Neuronal stem cell (in vitro differentiated cells): ENCODE measurements at regions not wholly inside any gene's neighbourhood (a gene's known extent, or its start where the extent isn't known, plus 50 kb on each side); places are given as distances from the start of the nearest gene placed in this dataset.

Source experiments
- DNase-seq: peaks from one replicate; pipeline ENCODE4 v3.0.0-alpha.2; 2013; ENCODE audit warnings: low spot score
- H2AFZ ChIP-seq: one replicate; pipeline ENCODE4 v1.6.1; 2013; ENCODE audit warnings: mild to moderate bottlenecking, low read length, inconsistent platforms
- H2AK5ac ChIP-seq: 2 replicates; pipeline ENCODE4 v1.6.1; 2013; ENCODE audit warnings: low read depth, mild to moderate bottlenecking, inconsistent platforms, low read length, moderate library complexity, mixed read lengths
- H2BK120ac ChIP-seq: 2 replicates; pipeline ENCODE4 v1.6.1; 2013; ENCODE audit warnings: low read depth, mild to moderate bottlenecking, inconsistent platforms, low read length, moderate library complexity, mixed read lengths
- H2BK12ac ChIP-seq: one replicate; pipeline ENCODE4 v1.6.1; 2013; ENCODE audit warnings: low read length, inconsistent platforms
- H2BK15ac ChIP-seq: 2 replicates; pipeline ENCODE4 v1.6.1; 2013; ENCODE audit warnings: mild to moderate bottlenecking, low read length, inconsistent platforms, mixed read lengths
- H2BK5ac ChIP-seq: one replicate; pipeline ENCODE4 v1.6.1; 2013; ENCODE audit warnings: inconsistent platforms, mild to moderate bottlenecking, low read length, moderate library complexity
- H3K14ac ChIP-seq: one replicate; pipeline ENCODE4 v1.6.1; 2013; ENCODE audit warnings: low read length, inconsistent platforms
- H3K18ac ChIP-seq: 2 replicates; pipeline ENCODE4 v1.6.1; 2013; ENCODE audit warnings: low read length, inconsistent platforms
- H3K23ac ChIP-seq: 2 replicates; pipeline ENCODE4 v1.6.1; 2013; ENCODE audit warnings: low read depth, mild to moderate bottlenecking, mixed read lengths, low read length, inconsistent platforms; ENCODE audit not compliant: poor library complexity
- H3K27ac ChIP-seq: replicated peaks from 3 replicates; pipeline ENCODE4 v1.5.1; 2013; ENCODE audit warnings: low read length, inconsistent platforms
- H3K27me3 ChIP-seq, 3 experiments: 2 replicates each; pipeline ENCODE4 v1.6.1; 2013; ENCODE audit warnings: low read length in 3 of 3, mild to moderate bottlenecking in 2 of 3, inconsistent platforms in 1 of 3, low read depth in 1 of 3, mixed read lengths in 1 of 3, moderate library complexity in 1 of 3; ENCODE audit not compliant: control insufficient read depth in 3 of 3, insufficient read depth in 3 of 3
- H3K36me3 ChIP-seq, 2 donors: replicated peaks in 1 of 2; 2 replicates each; pipeline ENCODE4 v1.6.1; 2013; ENCODE audit warnings: low read length in 2 of 2; ENCODE audit not compliant: control insufficient read depth in 2 of 2, insufficient read depth in 2 of 2
- H3K4ac ChIP-seq: 2 replicates; pipeline ENCODE4 v1.6.1; 2013; ENCODE audit warnings: inconsistent platforms, mild to moderate bottlenecking, low read length, moderate library complexity
- H3K4me1 ChIP-seq, 2 donors: 1 replicate in 1 of 2; 2 replicates in 1 of 2; pipeline ENCODE4 v1.6.1; 2013; ENCODE audit warnings: low read length in 2 of 2, low read depth in 1 of 2; ENCODE audit not compliant: control insufficient read depth in 2 of 2, insufficient read depth in 1 of 2
- H3K4me2 ChIP-seq: one replicate; pipeline ENCODE4 v1.6.1; 2013; ENCODE audit warnings: mild to moderate bottlenecking, low read length, inconsistent platforms; ENCODE audit not compliant: insufficient read depth, poor library complexity, severe bottlenecking
- H3K4me3 ChIP-seq, 2 donors: 2 replicates each; pipeline ENCODE4 v1.5.1; 2013; ENCODE audit warnings: low read length in 2 of 2, mild to moderate bottlenecking in 2 of 2, inconsistent platforms in 1 of 2, moderate library complexity in 1 of 2
- H3K79me1 ChIP-seq: one replicate; pipeline ENCODE4 v1.6.1; 2013; ENCODE audit warnings: low read depth, mild to moderate bottlenecking, inconsistent platforms, low read length, moderate library complexity
- H3K9ac ChIP-seq: one replicate; pipeline ENCODE4 v1.6.1; 2013; ENCODE audit warnings: mild to moderate bottlenecking, low read depth, low read length, inconsistent platforms; ENCODE audit not compliant: poor library complexity
- H3K9me3 ChIP-seq, 2 donors: replicated peaks in 1 of 2; 2 replicates each; pipeline versions ENCODE3 to v1.6.1; 2013; ENCODE audit warnings: low read length in 2 of 2, mild to moderate bottlenecking in 2 of 2, inconsistent platforms in 1 of 2, low read depth in 1 of 2, mixed read lengths in 1 of 2, moderate library complexity in 1 of 2; ENCODE audit not compliant: control insufficient read depth in 2 of 2, insufficient read depth in 1 of 2
- H4K8ac ChIP-seq: one replicate; pipeline ENCODE4 v1.6.1; 2013; ENCODE audit warnings: low read depth, mild to moderate bottlenecking, inconsistent platforms, low read length, moderate library complexity
- H4K91ac ChIP-seq: one replicate; pipeline ENCODE4 v1.6.1; 2013; ENCODE audit warnings: low read length, low read depth, mild to moderate bottlenecking, inconsistent platforms; ENCODE audit not compliant: poor library complexity
- WGBS, 2 donors: extraction: QIAGEN DNeasy Blood & Tissue Kit; methylation state at CpG; one replicate each; pipeline ENCODE4 v1.1.7; 2013; ENCODE audit warnings: missing lambda C conversion rate in 2 of 2, mixed read lengths in 1 of 2; ENCODE audit not compliant: insufficient read length in 2 of 2, insufficient replicate concordance in 1 of 2; ENCODE audit errors: extremely low coverage in 2 of 2; 5-methylcytosine and 5-hydroxymethylcytosine counted together

DNA sequence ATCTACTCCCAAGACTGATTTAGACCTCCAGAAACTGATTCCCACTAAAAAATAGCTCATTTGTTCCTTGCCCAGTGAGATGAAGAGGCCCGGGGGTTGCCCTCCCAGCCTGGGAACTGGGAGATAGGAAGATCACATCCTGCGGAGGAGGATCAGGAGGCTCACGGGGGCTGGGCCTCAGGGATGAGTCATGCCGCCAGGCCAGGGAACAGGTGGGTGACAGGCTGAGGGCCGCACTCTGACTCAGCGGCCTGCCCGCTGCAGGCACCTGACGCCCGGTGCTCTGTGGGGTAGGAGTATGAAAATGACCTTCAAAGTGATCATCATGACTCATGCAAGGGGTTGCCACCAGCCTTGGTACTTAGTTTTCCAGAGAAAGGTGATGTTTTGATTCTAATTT is 104.5 kb upstream of the ZPBP start:
- no peak overlapping the region for H4K91ac ChIP-seq
- H3K4ac ChIP-seq, result no peak overlapping the region
- no peak overlapping the region for H2BK15ac ChIP-seq
- WGBS, 2 donors, result no CpG with 5 or more reads among the region's 9 CpGs
- H4K8ac ChIP-seq, result no peak overlapping the region
- no peaks in the 10 kb centered on the region for H3K79me1 ChIP-seq
- no peak overlapping the region for H2BK5ac ChIP-seq
- no peaks in the 10 kb centered on the region for H3K4me1 ChIP-seq
- H2BK12ac ChIP-seq, result no peak overlapping the region
- H3K9ac ChIP-seq, result no peak overlapping the region
- no peak overlapping the region for H3K4me3 ChIP-seq
- DNase-seq, result no peak
- no peaks in the 10 kb centered on the region for H3K9me3 ChIP-seq
- no peak overlapping the region for H3K4me2 ChIP-seq
- no peak overlapping the region for H3K18ac ChIP-seq
- no peak overlapping the region for H2BK120ac ChIP-seq
- no peak overlapping the region for H3K23ac ChIP-seq
- H3K27me3 ChIP-seq, result no peaks in the 10 kb centered on the region
- no peak overlapping the region for H3K27ac ChIP-seq
- H3K14ac ChIP-seq, result no peak overlapping the region
- no peaks in the 10 kb centered on the region for H3K36me3 ChIP-seq
- no peak overlapping the region for H2AK5ac ChIP-seq
- no peak overlapping the region for H2AFZ ChIP-seq

DNA sequence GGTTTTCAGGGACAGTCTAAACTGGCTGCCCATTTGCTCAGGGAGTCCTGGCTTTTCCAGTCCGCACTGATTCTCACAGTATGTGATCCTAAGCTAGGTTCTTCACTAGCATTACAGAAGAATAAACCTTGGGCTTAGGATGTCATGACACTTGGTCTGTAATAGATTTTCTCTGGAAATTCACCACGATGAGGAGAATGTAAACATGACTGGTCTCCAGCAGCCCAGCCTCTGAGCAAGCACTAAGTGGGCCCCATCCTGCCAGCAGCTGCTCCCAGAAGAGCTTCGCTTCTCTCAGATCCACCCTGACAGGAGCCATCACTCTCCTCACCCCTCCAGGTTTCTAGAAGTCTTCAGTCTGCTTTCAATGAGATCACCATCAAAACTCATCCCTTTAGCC is 103.7 kb upstream of the ZPBP start:
- H3K9me3 ChIP-seq, result no peaks in the 10 kb centered on the region
- H3K4me2 ChIP-seq, result no peak overlapping the region
- H3K79me1 ChIP-seq, result no peaks in the 10 kb centered on the region
- H3K36me3 ChIP-seq, result no peaks in the 10 kb centered on the region
- H3K23ac ChIP-seq, result no peak overlapping the region
- H3K27me3 ChIP-seq, result no peaks in the 10 kb centered on the region
- H3K4me3 ChIP-seq, result no peak overlapping the region
- peak overlapping the region; percentile 21 for H3K14ac ChIP-seq
- H4K8ac ChIP-seq, result no peak overlapping the region
- no peak overlapping the region for H3K27ac ChIP-seq
- H3K4me1 ChIP-seq, result no peaks in the 10 kb centered on the region
- H2BK120ac ChIP-seq, result no peak overlapping the region
- no peak overlapping the region for H4K91ac ChIP-seq
- H2AFZ ChIP-seq, result no peak overlapping the region
- no peak overlapping the region for H3K9ac ChIP-seq
- no peak overlapping the region for H2BK5ac ChIP-seq
- no peak for DNase-seq
- no CpG with 5 or more reads among the region's 3 CpGs for WGBS, 2 donors
- no peak overlapping the region for H2AK5ac ChIP-seq
- no peak overlapping the region for H3K4ac ChIP-seq
- H2BK15ac ChIP-seq, result no peak overlapping the region
- H2BK12ac ChIP-seq, result no peak overlapping the region
- H3K18ac ChIP-seq, result no peak overlapping the region

DNA sequence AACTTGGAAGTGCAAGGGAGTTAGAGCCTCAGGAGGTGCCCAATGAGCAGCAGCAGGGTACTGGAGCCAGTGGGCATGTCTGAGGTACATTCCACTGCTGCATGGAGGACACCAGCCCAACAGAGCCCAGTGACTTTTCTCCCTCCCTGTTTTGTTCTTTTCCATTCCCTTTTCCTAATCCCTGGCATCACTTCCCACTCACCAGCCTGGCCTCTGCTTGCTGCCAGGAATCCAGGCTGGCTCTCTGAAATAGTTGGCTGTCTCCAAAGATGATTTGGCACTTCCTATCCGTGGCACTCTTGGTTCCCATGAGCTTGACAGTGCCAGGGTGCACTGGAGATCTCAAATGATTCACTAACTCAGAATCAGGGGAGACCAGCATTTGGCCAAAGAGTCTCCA is 97.7 kb upstream of the ZPBP start:
- Histone ChIP-seq H4K8ac (no peak overlapping the region), H2AFZ (no peak overlapping the region), H3K4me2 (no peak overlapping the region), H3K4me3 (no peak overlapping the region), H2AK5ac (no peak overlapping the region), H4K91ac (no peak overlapping the region), H3K79me1 (no peaks in the 10 kb centered on the region), H3K4ac (no peak overlapping the region), H3K9ac (no peak overlapping the region), H3K27me3 (no peaks in the 10 kb centered on the region), H3K14ac (no peak overlapping the region), H3K4me1 (no peaks in the 10 kb centered on the region), H3K36me3 (no peaks in the 10 kb centered on the region), H3K27ac (no peak overlapping the region), H3K18ac (no peak overlapping the region), H3K9me3 (no peaks in the 10 kb centered on the region), H2BK15ac (no peak overlapping the region), H2BK120ac (no peak overlapping the region), H2BK5ac (no peak overlapping the region), H3K23ac (no peak overlapping the region), H2BK12ac (no peak overlapping the region)
- WGBS, 2 donors, result no CpG with 5 or more reads among the region's 1 CpG
- no peak for DNase-seq

DNA sequence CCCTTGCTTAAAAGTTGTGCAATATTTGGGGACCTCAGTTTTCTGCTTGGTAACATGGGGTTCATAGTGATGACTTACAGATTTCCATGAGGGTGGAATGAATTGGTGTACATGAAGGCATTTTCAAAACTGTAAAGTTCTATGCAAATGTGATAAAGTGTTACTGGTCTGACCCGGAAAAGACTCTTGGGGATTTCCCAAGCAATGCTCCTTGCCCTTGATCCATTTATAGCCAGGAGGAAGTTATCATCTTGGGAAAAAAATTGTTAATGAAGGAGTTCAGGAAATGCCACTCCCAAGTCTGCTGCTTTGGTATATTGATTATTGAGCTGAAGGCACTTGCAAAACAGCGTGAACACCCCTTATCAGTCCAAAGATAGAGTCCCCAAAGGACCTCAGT is 96.3 kb upstream of the ZPBP start:
- no peak overlapping the region for H4K91ac ChIP-seq
- H3K4me1 ChIP-seq, result no peaks in the 10 kb centered on the region
- H2BK12ac ChIP-seq, result no peak overlapping the region
- H2BK5ac ChIP-seq, result no peak overlapping the region
- H2AK5ac ChIP-seq, result no peak overlapping the region
- no peak overlapping the region for H3K4me2 ChIP-seq
- no peaks in the 10 kb centered on the region for H3K79me1 ChIP-seq
- no peak overlapping the region for H3K27ac ChIP-seq
- no CpG with 5 or more reads among the region's 2 CpGs for WGBS, 2 donors
- H3K4ac ChIP-seq, result no peak overlapping the region
- H3K9ac ChIP-seq, result no peak overlapping the region
- no peaks in the 10 kb centered on the region for H3K36me3 ChIP-seq
- H2BK15ac ChIP-seq, result no peak overlapping the region
- no peaks in the 10 kb centered on the region for H3K9me3 ChIP-seq
- H2AFZ ChIP-seq, result no peak overlapping the region
- no peak overlapping the region for H3K4me3 ChIP-seq
- H4K8ac ChIP-seq, result no peak overlapping the region
- no peak for DNase-seq
- H3K18ac ChIP-seq, result no peak overlapping the region
- no peaks in the 10 kb centered on the region for H3K27me3 ChIP-seq
- H2BK120ac ChIP-seq, result no peak overlapping the region
- H3K14ac ChIP-seq, result no peak overlapping the region
- H3K23ac ChIP-seq, result no peak overlapping the region
